ENCODE measurements at regions not wholly inside any gene's neighbourhood (a gene's known extent, or its start where the extent isn't known, plus 50 kb on each side); places are given as distances from the start of the nearest gene placed in this dataset.

DNA sequence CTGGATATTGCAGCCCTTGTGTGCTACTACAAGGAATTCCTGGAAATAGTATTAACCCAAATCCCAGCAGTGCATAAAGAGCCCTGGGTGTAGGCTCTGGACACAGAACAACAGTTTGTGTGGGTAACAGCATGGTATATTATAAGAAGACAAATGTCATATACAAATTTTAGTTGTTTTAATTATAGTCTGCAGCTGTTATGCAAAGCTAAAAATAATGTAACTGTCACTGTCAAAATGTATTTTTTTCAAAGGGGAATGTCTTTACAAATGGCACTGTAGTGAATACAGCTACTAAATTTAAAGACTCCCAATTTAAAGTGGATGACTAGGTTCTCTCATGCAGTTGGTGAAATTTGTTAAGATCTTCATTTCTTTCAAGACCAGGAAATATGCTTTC, 339.0 kb downstream of the GPR37 start:
- no peak for DNase-seq (ENCODE audit: low read depth)

DNA sequence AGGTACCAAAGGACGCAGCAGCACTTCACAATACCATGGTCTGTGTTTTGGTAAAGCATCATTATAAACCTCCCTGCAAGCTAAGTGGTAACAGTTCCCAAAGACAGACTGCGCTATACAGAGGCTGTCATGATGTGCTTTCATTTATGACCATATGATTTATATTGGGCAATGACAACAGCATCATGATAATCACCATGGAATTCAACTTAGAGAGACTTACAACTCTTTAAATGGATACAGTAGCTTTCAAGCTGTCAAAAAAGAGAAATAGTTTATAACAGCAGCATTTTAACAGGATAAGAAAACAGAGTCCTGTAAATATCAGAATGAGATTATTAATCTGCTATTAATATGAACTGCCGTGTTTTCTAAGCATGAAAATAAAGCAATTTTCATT, 341.7 kb downstream of the GPR37 start:
- no peak for DNase-seq (ENCODE audit: low read depth)

DNA sequence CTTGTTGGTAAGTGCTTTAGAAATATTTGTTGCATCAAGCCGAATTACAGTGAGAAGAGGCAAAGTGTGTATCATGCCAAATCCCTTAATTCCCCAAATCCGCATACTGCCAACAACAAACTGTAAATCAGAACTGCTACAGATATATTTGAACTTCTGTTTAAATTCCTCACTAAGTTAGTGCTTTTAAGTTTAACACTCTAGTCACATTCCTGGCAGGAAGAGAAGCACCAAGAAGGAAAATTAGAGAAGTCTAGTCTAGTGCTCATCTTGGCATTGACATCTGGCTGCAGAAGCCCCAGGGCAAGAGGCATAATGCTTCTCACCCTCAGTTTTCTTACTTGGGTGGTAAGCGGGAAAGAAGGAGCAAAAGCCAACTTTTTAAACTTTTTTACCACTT, 343.5 kb downstream of the GPR37 start:
- no peak for DNase-seq (ENCODE audit: low read depth)

DNA sequence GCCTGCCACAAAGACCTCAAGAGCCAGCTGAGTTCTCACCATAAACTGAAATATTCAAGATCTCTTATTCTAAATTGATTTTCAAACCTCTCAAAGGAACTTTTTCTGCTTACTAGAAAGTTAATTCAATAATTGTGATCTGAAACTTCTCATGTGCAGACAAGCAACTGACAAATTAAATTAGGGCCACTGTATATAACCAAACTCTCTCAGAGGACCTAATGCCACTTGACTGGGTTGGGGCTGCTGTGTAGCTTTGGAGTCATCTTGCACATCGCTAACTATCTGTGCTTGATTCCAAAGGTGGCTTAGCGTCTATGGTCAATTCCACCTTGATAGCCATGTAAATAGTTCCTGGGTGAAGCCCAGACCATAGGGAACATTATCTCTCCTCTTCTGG, 345.2 kb downstream of the GPR37 start:
- DNase-seq (ENCODE audit: low read depth): no peak

DNA sequence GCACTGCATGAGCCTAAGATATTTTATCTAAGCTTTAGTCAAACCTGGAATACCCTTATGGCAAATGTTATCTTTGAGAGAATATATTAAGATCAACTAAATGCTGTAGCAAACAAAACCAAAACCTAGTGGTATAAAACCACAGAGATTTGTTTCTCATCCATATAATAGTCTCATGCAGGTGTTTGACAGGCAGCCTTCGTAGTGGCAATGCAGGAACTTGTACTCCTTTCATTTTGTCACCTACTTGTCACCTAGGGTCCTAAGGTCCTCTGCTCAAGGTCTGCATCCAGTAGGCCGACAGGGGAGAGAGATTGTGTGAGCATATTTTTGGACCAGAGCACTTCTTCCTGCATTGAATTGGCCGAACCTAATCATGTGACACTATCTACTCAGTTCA, 352.6 kb downstream of the GPR37 start:
- no peak for DNase-seq (ENCODE audit: low read depth)

DNA sequence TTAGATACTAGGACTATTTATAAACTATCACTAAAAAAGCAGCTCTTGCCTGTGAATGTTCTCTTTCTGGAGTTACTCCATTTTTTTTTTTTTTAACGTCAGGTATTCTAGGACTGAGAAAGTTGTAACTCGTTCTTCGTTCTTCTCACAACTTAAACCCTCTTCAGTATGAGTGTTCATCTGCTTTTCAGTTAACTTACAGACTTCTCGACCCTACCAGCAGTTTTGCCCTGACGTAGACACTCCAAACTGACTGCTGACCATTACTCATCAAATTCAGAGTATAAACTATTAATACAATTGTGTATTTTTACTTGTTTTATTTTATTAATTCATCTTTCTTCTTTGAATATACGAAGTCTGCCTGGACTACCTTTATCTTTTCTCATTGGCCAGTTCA, 353.1 kb downstream of the GPR37 start:
- DNase-seq (ENCODE audit: low read depth): no peak

DNA sequence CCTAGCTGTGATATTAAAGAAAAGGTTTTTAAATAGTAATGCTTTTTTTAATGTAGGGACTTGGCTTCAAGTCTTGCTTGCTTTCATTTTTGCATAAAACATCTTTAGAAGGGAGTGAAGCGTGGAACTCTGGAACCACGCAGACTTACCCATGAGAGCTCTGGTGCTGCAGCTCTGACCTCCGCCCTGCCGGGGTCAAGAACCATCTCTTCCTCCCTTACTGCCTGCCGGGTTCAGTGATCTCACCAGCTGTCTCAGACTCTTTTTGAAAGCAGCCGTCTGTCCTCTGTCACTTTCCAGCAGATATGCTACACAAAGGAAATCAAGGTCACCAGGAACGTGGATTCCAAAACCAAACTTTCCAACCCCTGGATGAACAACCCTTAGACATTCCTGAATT, 353.8 kb downstream of the GPR37 start:
- no peak for DNase-seq (ENCODE audit: low read depth)

DNA sequence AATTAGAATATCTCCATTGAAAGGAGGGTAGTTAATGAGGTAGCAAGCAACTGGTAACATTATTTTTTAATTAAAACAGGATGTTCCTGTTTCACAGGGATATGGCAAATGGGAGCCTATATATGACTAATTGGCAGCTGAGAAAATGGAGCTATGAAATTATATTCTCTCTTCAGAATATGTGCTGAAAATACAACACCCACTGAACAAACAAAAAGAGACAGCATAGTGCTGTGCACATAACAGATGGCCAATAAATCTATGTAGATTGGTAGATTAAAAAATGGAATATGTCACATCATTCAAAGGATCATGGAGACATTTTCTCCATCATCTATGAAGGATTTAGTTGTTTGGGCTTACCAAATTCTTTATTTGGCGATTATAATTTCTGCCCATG, 362.0 kb downstream of the GPR37 start:
- no peak for DNase-seq (ENCODE audit: low read depth)

DNA sequence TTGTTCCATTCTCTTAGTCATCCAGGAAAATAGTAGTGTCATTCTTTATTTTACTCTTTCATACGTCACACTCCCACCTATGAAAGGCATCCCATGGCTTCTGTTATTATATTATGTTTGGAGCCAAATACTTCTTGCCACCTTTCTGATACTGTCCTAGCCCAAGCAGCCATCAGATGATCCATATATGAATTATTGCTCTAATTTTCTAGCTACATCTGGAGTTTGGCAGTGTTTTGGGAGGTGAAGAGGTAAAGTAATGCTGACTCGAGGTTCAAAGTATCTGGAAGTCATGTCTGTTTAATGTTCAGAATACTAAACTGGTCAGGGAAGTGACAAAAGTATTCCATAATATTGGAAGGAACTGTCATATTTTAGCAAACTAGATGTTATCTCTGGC, 362.5 kb downstream of the GPR37 start:
- no peak for DNase-seq (ENCODE audit: low read depth)

DNA sequence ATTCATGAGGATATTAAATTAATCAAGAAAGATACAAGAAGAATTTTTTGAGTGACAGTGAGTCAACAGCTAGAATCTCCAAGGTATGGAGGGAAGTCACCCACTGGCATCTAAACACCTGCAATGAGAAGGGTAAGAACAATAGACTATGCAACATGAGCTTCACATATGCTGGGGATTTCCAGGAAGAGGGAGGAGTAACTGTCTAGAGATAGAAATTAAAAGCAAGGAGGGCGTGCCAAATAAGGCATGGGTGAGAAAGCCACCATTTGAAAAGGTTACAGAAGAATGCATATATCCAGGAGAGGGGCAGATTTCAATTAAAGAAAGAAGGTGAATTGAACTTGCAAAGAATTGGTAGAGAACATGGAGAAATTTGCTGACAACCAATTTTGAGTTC, 365.7 kb downstream of the GPR37 start:
- DNase-seq (ENCODE audit: low read depth): no peak

DNA sequence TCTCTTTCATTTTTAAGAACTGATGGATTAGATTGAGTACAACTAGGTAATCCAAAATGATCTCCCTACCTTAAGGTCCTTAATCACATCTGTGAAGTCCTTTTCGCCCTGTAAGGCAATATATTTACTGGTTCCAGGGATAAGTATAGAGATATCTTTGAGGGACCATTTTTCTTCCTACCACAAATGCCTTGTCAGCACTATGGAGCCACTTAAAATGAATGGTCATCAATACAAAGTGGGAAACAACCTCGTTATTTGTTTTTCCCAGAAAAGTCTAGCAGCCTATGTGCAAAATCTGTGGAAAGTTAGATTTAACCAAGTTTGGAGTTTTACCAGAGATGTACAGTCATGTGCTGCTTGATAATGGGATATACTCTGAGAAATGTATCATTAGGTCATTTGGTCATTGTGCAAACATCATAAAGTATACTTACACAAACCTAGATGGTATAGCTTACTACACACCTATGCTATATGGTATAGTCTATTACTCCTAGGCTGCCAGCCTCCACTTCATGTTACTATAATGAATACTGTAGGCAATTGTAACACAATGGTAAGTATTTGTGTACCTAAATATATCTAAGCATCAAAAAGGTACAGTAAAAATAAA, 366.2 kb upstream of the TMEM229A start:
- no peak for DNase-seq (ENCODE audit: low read depth)

DNA sequence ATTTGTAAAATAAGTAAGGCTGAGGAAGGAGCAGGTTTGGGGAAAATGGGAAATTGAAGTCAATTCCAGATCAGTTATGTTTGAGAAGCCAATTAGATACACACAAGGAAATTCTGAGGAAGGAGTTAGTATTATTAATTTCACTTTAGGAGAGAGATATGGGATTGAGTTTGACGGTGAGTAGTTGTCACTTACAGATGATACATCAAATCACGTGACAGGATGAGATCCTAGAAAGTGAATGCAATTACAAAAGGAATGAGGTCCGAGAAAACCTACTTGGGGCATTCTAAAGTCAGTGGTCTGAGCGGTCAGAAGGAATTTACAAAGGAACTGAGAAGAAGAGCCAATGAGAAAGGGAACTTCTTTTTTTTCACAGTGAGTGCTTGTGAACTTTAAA, 364.3 kb upstream of the TMEM229A start:
- peak; percentile 10 for DNase-seq (ENCODE audit: low read depth)

DNA sequence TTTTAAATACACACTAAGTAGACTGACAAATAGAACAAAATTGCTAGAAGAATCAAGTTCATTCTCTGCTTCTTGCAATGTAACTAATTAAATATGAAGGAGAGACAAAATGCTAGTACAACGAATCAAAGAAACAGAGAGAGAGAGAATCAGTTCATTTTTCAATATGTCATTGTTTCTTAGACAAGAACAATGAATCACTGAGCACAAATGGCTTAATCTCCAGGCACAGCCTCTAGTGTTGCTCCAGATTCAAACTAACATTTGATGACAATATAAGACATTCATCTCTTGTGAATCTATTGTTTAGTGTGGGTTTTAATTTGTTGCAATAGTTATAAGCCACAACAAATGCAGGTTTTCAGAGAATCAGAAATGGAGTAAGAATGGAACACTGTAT, 357.4 kb upstream of the TMEM229A start:
- no peak for DNase-seq (ENCODE audit: low read depth)

DNA sequence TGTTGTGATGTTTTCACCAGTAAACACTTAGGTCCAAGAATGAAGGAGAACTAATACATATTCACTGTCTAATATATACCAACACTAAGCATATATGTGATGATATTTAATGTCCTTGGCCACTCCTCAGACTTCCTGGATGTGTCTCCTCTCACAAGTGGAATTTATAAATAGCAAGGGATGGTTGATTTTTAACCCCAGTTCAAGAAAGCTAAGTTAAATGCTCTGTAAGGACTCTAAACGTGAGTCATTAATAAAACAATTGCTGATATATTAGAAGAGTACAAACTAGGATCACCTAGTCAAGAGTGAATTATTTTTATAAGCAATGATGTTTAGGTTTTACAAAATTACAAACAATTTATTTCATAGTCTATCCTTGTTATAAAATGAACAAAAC, 355.9 kb upstream of the TMEM229A start:
- DNase-seq (ENCODE audit: low read depth): no peak

DNA sequence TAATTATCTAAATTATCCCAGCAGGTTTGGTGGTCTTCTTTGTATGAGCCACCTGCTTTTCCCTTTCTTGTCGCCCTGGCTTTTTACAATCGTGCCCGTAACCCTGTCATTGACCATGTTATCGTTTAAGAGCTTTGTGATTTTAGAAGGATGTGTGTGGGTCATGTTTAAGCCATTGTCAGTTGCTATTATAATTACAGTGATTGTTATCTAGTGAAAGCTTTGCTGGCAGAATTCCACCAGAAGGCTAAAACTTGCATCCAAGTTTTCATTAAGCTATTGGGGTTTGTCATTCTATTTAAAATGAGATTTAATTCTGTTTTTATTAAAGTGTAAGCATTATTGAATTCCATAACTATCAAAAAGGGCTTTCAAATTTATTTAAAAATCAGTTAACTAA, 354.2 kb upstream of the TMEM229A start:
- no peak for DNase-seq (ENCODE audit: low read depth)

DNA sequence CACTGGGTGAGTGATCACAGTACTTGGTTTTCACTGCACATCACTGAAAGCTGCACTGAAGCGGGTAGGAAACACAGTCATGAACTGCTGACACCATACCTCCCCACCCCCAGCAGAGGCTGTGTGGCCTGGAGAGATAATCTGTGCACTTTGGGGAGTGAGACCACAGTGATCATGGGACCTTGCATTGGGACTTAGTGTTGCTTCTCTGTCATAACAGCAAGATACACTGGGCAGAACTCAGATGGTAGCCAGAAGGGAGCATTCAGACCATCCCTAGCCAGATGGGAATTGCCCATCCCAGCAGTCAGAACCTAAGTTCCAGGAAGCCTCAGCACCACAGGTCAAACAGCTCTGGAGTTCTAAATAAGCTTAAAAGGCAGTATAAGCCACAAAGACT, 346.4 kb upstream of the TMEM229A start:
- no peak for DNase-seq (ENCODE audit: low read depth)

DNA sequence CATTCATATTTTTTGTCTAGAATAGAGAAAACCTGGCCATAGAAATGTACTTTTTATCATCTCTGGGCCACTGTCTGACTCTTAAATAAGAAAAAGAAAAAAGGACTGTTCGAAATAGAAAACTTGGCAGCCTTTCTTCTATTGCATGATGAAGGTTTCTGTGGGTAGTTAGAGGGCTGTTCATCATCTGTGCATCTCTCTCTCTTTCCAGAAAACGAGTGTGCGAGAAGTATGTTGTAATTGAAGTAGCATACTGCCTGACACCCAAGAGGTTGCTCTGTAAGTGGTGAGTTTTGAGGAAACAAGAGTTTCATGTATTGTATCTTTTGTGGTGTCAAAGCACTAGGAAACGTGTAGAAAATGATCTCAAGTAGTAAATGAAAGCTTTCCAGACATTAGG, 343.2 kb upstream of the TMEM229A start:
- no peak for DNase-seq (ENCODE audit: low read depth)

DNA sequence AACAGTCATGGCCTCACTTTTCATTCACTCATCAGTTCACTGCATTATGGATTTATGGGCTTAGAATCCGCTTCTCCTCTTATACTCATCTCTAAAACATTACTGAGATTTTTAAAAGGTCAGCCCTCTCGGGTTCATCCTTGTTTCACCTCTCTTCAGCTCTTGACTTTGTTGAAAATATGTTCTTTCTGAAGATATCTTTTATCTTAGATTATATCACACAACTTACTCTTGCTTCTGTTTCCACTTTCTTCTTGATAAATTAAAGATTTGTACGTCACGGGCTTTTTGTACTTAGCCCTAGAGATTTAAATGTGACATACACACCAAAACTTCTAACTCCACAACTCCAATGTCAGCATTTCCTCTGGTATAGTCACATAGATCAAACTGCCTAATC, 342.5 kb upstream of the TMEM229A start:
- DNase-seq (ENCODE audit: low read depth): no peak

DNA sequence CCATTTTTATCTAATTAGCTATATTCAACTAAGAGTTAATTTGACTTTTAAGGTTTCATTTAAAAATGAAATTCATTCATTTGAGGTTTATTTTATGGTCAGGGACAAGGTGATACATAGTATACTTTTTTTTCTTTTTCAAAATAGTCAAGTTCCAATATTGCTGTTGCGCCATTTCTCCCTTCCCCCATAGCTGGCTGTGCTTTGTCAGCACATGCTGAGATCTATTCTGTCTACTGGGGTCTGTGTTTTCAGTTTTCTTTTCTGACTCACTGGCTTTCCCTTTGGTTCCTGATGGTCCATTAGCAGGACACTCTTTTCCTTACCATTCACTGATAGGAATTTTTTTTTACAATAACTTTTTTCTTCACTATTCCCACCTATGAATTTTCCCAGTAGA, 336.4 kb upstream of the TMEM229A start:
- DNase-seq (ENCODE audit: low read depth): no peak

DNA sequence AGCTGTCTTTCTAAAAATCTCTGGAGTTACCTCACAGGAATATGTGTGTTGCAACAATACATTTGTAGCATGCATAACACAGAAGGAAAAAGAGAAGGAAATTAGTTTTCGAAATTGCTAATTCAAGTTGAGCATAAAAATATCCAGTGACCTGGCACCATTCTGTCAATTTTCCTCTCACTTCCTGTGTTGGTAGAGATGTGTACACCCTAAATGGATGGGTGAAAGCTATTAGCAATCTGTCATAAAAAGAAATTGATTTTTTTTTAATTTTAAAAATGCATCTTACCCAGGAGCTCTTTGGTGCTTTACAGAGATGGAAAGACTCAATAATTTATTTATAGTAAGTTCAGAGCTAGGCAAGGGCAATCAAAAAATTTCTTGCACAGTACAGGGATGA, 333.3 kb upstream of the TMEM229A start:
- no peak for DNase-seq (ENCODE audit: low read depth)

DNA sequence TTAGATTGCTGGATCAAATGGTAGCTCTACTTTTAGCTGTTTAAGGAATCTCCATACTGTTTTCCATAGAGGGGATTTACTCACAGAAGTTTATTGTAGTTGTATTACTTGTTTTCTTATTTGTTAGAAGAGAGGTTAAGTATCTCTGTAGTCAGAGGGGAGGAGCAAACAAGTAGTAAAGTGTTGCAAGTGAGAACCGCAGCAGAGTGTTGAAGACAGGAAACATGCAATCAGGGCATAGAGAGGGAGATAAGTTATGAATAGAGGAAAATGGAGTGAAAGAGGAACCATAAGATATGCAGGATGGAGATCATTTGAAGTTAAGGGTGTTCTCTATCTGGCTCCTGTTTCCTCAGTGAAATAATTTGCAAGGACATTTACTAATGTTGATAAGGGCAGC, 331.4 kb upstream of the TMEM229A start:
- no peak for DNase-seq (ENCODE audit: low read depth)

DNA sequence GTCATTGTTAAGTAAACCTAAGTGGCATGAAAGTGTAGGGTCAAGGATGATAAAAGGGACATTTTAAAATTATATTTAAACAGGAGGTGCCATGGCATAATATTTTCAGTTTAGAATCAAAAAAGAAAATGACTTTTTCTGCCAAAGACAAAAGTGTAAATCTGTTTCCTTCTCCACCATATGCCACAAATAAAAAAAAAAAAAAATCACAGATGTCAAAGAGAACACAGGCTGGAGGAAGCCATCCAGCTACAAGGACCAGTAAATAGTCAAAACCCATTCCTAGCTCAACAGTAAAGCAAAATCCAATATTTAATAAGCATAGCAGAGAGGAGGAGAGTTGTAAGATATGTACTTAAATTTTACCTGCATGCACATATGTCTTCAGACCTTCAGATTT, 321.3 kb upstream of the TMEM229A start:
- DNase-seq (ENCODE audit: low read depth): no peak

DNA sequence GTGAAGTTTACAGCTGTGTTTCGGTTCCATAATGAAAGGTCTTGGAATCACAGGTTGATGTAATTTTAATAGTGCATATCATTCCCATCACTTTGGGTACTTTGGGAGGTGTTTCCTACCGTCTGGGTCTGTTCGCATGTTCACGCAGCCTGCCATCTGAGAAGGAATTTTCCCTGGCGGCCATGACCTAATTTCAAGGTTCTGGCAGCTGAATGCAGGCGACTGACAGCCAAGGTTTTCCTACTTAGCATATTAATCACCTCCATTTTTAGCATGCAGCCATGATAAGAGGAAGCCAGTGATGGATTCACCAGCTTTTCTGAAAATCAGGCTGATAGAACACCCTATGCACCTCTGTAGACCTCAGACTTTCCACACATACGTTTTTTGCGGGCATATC, 319.1 kb upstream of the TMEM229A start:
- DNase-seq (ENCODE audit: low read depth): no peak

DNA sequence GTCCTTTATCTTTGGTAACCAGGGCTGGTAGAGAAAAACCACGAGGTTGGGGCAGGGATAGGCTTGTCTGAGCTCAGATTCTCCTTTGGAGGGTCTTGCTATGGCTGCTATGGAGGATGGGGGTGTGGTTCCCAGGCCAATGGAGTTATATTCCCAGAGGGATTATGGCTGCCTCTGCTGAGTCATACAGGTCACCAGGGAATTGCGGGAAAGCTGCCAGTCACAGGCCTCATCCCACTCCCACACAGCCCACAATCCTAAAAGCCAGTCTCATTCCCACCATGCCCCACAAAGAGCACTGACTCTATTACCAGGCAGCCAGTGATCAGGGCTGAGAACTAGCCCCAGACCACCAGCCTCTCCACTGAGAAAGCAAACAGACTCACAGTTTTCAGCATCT, 316.6 kb upstream of the TMEM229A start:
- peak; percentile 60 for DNase-seq (ENCODE audit: low read depth)
